Chondrocyte (in vitro differentiated cells): ENCODE measurements at regions not wholly inside any gene's neighbourhood (a gene's known extent, or its start where the extent isn't known, plus 50 kb on each side); places are given as distances from the start of the nearest gene placed in this dataset.

ENCODE experiments used
- DNase-seq: peaks from one replicate; pipeline ENCODE4 v3.0.0; 2021; ENCODE audit warnings: mixed read lengths, low spot score
- H3K27ac Mint-ChIP-seq: one replicate; pipeline ENCODE4 v1.8.0; 2021; ENCODE audit warnings: mild to moderate bottlenecking, moderate library complexity, mixed read lengths; ENCODE audit not compliant: unreplicated experiment
- H3K27me3 Mint-ChIP-seq: 2 replicates; pipeline ENCODE4 v1.8.0; 2021; ENCODE audit warnings: low read depth, mixed read lengths
- H3K36me3 Mint-ChIP-seq: 2 replicates; pipeline ENCODE4 v1.8.0; 2021; ENCODE audit warnings: low read depth, mixed read lengths
- H3K4me1 Mint-ChIP-seq: 2 replicates; pipeline ENCODE4 v1.8.0; 2021; ENCODE audit warnings: low read depth, mild to moderate bottlenecking, mixed read lengths
- H3K4me3 Mint-ChIP-seq: one replicate; pipeline ENCODE4 v1.8.0; 2021; ENCODE audit warnings: mild to moderate bottlenecking, moderate library complexity, mixed read lengths; ENCODE audit not compliant: unreplicated experiment
- H3K9me3 Mint-ChIP-seq: 2 replicates; pipeline ENCODE4 v1.8.0; 2021; ENCODE audit warnings: low read depth, mixed read lengths
- CTCF ChIP-seq: fragments of 200-600 bp; sonication (generic); IDR thresholded peaks from 2 replicates; pipeline ENCODE4 v1.5.0; 2021; ENCODE audit warnings: antibody characterized with exemption, mild to moderate bottlenecking, moderate library complexity

- Mint-ChIP-seq H3K9me3 (peaks cover 6% of the 10 kb centered on the region), H3K36me3 (peaks cover 5% of the 10 kb centered on the region), H3K4me3 (no peak overlapping the region), H3K27me3 (no peaks in the 10 kb centered on the region), H3K27ac (peak overlapping the region; percentile 68), H3K4me1 (peaks cover 63% of the 10 kb centered on the region)
- no peak for TF ChIP-seq CTCF
- DNase-seq: no peak
Measured at GRCh38 chr2:237179161-237179560, 93.5 kb downstream of the COPS8 start.

GRCh38 chr2:237180187-237180586 is 94.5 kb downstream of the COPS8 start:
- DNase-seq: no peak
- Mint-ChIP-seq H3K4me1 (peaks cover 72% of the 10 kb centered on the region), H3K27ac (peak overlapping the region; percentile 68), H3K4me3 (no peak overlapping the region), H3K27me3 (no peaks in the 10 kb centered on the region), H3K9me3 (peaks cover 2% of the 10 kb centered on the region), H3K36me3 (peaks cover 3% of the 10 kb centered on the region)
- TF ChIP-seq CTCF: no peak

- peaks cover 72% of the 10 kb centered on the region for H3K4me1 Mint-ChIP-seq
Measured at GRCh38 chr2:237180987-237181386, 95.3 kb downstream of the COPS8 start.

GRCh38 chr2:237181844-237182243 is 96.2 kb downstream of the COPS8 start:
- TF ChIP-seq CTCF: no peak
- Mint-ChIP-seq H3K9me3 (no peaks in the 10 kb centered on the region), H3K27ac (peak overlapping the region; percentile 71), H3K4me3 (no peak overlapping the region), H3K27me3 (no peaks in the 10 kb centered on the region), H3K4me1 (peaks cover 69% of the 10 kb centered on the region), H3K36me3 (no peaks in the 10 kb centered on the region)
- DNase-seq: no peak

More at GRCh38 chr2:237180987-237181386, 95.3 kb downstream of the COPS8 start:
- Mint-ChIP-seq H3K9me3 (no peaks in the 10 kb centered on the region), H3K36me3 (no peaks in the 10 kb centered on the region), H3K27ac (no peak overlapping the region), H3K27me3 (no peaks in the 10 kb centered on the region), H3K4me3 (no peak overlapping the region)
- no peak for DNase-seq
- no peak for TF ChIP-seq CTCF

GRCh38 chr2:237182422-237183123 is 96.9 kb downstream of the COPS8 start:
- Mint-ChIP-seq H3K4me3 (no peak overlapping the region), H3K4me1 (peaks cover 63% of the 10 kb centered on the region), H3K36me3 (no peaks in the 10 kb centered on the region), H3K27ac (no peak overlapping the region), H3K27me3 (no peaks in the 10 kb centered on the region), H3K9me3 (no peaks in the 10 kb centered on the region)
- no peak for DNase-seq
- TF ChIP-seq CTCF: no peak
